HG03442 (cell line): ENCODE measurements at regions not wholly inside any gene's neighbourhood (a gene's known extent, or its start where the extent isn't known, plus 50 kb on each side); places are given as distances from the start of the nearest gene placed in this dataset.
"Not testable (repeated sequence)": the region's sequence is repeated elsewhere in the genome, so short reads cannot be mapped to it uniquely, and the experiment has no call there.

ENCODE experiments used
- ATAC-seq: cut with Tn5 transposase; IDR thresholded peaks from one replicate; pipeline ENCODE4 v1.9.1; 2021; ENCODE audit warnings: mild to moderate bottlenecking, moderate library complexity; ENCODE audit not compliant: unreplicated experiment

DNA sequence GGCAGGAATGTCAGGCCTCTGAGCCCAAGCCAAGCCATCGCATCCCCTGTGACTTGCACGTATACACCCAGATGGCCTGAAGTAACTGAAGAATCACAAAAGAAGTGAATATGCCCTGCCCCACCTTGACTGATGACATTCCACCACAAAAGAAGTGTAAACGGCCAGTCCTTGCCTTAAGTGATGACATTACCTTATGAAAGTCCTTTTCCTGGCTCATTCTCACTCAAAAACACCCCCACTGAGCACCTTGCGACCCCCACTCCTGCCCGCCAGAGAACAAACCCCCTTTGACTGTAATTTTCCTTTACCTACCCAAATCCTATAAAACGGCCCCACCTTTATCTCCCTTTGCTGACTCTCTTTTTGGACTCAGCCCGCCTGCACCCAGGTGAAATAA, 185.8 kb upstream of the MEIS1 start:
- not testable (repeated sequence) for ATAC-seq

DNA sequence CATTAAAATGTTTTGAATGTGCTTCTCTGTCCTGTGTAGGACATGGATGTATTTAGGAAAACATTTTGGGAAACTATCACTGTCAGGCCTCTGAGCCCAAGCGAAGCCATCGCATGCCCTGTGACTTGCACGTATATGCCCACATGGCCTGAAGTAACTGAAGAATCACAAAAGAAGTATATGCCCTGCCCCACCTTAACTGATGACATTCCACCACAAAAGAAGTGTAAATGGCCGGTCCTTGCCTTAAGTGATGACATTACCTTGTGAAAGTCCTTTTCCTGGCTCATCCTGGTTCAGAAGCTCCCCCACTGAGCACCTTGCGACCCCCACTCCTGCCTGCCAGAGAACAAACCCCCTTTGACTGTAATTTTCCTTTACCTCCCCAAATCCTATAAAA, 191.1 kb upstream of the MEIS1 start:
- not testable (repeated sequence) for ATAC-seq

DNA sequence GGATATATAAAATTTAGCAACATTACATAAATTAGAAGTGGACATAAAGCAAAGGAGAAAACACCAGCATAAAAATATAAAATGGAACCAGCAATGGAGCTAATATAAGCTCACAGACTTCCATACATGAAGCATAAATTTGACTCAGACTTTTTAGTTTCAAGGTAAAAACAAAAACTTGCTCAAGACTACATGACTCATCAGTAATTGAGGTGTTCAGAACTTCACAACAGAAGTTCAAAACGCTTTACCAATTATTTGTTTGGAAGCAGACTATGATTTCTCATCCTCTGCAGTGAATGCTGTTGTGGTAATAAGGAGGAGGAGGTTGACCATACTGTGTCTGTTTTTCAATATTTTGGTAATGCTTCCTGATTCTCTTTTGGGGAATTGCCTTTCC, 192.0 kb upstream of the MEIS1 start:
- not testable (repeated sequence) for ATAC-seq

DNA sequence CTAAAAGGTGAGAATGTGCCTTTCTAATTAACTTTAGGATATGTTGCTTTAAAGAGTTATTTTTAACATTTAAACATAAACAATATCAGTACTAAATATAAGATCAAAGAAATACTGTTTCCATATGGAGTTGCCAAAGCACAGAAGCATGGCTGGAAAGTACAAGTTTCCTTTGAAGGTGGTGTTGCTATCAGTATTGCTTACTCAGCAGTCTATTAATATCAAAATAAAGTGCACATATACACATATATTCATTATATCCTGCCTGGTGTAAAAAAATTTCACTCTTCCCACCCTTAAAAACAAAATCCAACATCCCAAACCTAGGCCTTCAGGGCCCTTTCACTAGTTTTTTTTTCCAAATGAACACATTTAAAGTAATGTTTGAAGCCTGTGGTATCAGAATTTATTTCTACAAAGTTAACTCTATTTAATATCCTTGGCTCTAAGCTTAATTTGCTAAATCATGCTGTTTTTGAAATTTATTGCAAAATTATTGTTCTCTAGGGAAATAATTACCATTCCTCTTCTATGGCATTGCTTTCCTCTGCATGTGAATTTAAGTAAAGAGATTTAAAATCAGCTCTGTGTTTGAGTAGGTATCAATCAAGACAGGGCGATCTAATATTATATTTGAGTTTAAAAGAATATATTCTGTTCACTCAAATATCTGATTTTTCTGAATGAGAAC, 192.7 kb upstream of the MEIS1 start:
- ATAC-seq: no peak

DNA sequence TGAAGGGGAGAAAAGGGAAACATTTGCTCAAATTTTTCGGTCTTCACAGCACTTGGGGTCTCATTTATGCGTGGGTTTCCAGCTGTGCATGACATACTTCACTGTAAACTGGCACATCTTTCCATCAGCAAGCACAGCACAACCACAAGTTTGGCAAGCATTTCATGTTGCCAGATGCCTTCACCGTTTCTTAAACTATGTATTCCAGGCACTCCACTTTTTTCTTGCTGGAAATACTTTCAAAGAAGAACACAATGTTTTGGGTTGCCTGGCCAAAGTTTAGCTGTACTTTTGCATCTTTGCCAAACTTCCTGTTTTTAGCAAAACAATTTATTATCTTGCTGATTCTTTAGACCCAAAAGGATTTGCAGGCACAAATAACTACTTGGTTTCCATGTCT, 194.6 kb upstream of the MEIS1 start:
- ATAC-seq: no peak

DNA sequence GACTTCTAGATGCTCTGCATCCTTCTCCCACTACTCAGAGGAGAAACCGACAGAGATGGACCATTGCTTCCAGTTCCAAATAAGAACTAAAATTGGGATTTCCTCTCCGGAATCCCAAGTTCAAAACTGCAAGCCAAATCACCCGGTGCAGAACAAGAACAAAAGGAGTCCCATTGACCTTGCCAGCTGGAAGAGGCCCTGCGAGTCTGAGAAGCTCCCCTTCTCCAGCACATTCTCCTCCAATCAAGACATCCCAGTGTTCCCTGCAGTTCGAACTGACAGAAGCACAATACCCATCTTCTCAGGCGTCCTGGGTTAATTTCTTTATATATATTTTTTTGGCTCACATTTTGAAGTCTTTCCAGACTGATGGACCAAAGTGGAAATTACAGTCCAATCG, 195.3 kb upstream of the MEIS1 start:
- no peak for ATAC-seq

DNA sequence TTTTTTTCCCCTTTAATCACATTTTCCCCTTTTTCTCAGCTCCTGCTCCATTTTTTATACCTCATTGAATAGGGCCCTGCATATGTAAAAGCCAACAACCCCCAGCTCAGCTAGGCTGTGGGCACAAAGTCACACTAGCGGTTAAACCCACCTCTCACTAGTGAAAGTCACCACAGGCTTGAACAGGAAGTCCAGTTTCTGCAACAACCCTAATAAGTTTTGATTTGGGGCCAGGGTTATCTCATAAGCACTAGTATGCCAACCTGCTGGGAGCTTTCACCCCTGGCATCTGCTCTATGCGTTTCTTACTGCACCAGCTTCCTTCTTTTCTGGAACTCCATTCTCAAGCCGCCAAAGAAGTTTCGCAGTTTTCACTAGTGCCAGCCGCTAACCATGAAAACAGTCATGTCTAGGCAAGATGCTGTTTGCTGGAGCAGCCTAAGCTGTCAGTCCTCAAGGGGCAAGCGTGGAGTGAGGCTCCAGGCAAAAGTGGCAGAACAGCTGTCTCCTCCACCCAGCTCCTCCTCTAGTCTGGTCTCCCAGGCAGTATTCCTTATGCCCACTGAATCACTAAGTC, 197.0 kb upstream of the MEIS1 start:
- no peak for ATAC-seq

DNA sequence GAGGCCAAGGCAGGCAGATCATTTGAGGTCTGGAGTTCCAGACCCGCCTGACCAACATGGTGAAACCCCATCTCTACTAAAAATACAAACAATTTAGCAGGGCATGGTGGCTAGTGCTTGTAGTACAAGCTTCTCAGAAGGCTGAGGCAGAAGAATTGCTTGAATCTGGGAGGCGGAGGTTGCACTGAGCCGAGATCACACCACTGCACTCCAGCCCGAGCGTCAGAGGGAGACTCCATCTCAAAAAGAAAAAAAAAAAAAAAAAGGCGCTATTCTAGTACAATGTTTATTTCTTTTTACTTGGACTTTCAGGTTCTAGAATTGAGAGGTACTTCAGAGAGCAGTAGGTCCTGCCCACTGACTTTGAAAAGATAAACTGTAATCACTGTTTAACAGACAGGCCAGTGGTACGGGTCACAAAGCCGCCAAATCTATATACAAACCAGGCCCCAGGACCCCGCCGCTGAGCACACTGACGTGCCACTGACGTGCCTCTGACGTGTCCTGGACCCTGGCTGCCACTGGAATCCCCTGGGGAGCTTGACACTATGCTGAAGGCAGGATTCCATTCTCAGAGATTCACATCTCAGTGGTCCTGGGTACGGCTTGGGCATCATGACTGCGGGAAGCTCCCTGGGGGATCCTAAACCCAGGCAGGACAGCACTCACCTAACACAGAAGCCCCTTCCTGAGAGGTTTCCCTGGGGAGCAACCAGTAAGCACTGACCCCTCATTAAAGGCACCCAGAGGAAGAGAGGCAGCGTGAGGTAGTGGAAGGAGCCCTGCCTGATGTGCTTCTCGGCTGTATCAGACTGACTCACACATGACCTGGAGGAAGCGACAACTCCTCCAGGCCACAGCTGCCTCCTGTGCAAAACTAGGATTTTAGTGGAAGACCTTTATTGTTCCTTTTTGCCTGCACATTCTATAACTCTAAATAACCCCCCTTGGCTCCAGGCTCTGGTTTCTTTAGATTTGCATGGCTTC, 197.8 kb upstream of the MEIS1 start:
- no peak for ATAC-seq

DNA sequence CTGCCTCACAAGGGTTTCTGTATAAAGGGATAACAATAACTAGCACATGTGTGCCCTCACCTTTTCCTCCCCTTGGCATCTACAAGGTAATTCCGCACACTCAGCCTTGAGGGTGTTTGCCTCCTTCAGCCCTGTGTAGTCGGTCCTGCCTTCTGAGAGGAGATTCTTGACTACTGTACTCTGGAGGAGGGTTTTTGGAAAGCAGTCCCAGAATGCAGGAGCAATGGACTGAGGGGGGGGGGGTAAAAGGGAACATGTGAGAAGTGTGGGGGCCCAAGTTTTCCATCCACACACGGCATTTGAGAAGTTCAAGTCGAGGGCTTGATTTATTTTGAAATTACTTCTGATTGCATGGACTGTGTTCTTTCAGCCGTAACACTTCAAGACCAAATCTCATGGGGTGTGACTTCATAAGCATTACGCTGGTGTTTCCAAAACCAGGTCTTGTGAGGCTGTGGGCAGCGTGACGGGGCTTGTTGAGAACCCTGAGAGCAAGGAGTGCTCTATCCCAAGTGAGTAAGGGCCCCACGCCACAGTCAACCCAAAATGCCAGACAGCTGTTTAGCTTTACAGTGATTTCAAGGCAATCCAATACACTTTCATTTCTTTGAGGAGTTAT, 198.7 kb upstream of the MEIS1 start:
- ATAC-seq: no peak

DNA sequence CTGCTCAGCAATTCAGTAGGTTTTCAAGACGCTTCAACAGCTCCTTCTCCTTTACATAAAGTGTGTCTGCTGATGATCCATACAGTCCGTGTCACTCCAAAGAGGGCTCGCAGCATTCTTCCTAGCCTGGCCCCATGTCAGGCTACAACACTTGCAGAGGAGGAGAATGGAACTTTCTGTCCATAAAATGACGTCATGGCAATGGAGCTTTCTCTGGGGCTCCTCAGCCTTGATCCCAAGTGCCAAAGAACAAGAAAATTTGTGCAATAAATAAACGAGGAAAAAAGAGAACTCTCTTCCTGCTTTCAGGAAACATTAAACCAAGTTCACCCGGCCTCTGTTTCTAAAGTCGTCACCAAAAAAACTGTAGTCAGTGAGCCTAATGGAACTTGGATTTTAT, 199.5 kb upstream of the MEIS1 start:
- no peak for ATAC-seq

DNA sequence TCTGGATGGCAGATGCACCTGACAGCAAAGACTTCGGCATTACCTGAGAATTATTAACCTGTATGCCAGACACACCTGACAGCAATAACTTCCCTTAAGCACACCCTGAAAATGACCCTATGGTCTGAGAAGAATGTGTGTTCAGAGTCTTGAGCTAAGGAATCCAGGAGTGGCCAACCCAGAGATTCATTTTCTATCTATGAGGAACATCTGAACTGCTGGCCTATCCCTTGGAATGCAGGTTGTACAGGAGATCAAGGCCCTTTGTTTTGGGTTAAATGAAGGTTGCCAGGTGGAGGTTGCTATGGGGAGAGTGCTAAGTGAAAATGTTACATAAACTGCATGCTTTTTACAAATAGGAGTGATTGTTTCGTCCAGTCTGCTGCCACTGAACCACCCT, 200.9 kb upstream of the MEIS1 start:
- no peak for ATAC-seq

DNA sequence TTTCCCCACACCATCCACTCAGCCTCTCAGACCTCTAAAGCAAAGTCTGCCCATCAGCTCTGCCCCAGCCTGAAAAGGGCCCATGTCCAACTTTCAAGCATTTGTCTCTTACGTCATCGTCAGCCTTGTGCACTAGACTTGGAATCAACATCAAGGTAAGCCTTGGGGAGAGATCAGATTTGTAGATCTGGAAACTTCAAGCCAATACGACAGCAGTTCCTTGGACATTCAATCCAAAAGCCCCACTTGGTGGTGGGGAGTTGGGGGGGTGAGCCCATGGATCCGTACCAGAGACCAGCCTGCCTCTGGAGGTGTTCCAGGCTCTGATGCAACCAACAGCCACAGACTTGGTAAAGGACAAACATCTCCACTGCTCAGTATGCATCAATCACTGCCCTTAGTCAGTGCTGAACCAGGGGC, 206.8 kb upstream of the MEIS1 start:
- no peak for ATAC-seq

DNA sequence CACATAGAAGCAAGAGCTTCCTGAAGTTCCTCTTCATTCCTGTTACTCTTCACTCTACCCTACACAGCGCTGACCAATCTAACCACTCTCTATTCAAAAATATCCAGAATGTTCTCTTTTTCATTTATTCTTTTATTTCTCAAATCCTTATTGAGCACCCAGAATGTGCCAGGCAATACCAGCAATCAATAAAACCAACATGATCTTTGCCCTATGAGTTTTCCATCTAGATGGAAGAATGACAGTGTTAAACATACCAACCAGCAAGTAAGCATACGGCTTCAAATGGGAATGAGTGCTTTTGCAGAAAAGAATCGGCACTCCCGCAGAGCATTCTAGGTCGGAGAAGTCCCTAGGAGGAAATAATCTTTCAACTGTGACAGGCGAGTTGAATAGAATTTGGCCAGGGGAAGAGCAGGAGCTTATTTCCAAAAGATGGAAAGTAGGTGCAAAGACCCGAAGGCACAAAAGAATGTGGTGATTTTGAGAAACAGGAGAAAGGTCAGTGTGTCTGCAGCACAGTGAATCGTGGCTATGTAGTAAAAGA, 217.8 kb upstream of the MEIS1 start:
- no peak for ATAC-seq

DNA sequence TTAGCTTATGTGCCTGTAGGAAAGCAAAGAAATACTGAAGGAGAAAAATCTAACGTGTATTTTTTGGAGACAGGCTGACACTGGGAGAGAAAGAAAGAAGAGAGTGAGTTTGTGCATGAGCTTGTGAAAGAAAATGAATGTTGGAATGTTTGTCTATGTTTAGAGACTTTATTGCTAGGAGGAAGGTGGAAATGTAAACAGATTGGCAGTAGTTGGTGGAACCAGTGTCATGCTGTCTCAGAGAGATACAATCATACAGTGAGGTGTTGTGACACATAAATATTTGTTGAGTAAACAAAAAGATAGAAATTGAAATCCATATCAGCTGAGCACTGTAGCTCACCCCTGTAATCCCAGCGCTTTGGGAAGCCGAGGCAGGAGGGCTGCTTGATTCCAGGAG, 222.2 kb upstream of the MEIS1 start:
- ATAC-seq: no peak

DNA sequence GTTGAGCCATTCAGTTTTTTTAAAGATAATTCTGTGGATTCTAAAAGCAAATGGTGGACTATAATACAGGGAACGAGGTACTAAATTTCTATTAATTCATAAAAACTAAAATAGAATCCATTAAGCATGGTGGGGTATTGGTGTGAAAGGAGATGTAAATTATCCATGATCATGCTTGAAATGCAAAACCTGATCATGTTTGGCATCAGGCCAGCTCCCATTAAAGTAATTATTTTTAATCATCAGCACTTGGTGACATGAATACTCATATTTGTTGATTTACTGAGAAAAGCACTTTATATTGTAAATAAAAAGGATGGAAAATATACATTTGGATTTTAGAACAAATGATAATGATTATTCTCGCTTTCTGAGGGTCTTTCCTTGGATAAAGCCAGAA, 232.3 kb upstream of the MEIS1 start:
- no peak for ATAC-seq

DNA sequence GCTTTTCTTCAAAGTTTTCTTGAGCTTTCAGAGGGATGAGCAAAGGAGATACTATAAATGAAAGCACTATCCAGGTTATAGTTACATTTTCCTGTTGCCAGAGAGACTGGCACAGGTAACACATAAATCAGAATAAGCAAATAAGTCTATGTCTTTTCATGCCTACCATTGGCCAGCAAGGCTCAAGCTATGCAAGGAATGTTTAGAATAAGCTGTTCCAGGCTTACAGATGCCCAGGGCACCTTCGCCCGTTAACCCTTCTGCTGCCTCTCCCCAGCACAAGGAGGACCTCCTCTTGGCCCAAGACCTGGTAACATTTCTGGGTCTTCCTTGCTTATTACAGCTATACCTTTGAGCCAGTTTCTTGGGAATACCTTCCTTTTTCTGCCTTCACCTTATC, 233.7 kb upstream of the MEIS1 start:
- no peak for ATAC-seq

DNA sequence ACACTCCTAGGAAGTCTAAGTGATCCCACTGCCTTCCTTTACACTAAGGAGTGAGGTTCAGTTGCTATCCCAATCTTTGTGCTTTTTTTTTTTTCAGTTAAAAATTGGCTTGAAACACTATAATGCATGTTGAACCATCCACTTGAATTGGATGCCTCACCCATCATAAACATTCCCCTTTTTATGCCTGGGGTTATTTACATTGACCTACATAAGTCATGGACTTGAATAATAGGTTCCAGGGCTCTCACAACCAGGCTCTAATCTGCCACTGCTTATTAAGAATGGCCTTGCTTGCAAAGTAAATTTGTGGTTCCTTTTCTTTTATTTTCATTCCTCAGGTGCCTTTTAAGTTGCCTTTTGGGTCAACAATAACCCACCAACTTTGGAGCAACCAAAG, 236.1 kb upstream of the MEIS1 start:
- no peak for ATAC-seq

DNA sequence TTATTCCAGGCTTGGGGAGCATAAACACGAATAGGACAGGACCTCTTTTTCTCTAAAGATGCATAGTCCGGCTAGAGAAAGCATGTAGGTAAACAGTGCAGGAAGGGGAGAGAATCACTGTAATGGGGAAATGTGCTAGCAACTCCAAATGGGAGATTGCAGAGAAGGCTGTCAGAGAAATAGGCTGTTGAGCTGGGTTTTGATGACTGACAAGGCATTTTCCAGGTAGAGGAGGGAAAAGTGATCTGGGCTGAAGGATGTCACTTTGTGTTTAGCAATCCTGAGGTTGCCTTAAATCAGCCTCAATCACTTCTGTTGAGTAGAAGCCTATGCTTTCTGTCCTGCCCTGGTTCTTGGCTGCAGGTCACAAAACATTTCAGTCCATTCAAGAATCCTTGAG, 242.0 kb upstream of the MEIS1 start:
- no peak for ATAC-seq

DNA sequence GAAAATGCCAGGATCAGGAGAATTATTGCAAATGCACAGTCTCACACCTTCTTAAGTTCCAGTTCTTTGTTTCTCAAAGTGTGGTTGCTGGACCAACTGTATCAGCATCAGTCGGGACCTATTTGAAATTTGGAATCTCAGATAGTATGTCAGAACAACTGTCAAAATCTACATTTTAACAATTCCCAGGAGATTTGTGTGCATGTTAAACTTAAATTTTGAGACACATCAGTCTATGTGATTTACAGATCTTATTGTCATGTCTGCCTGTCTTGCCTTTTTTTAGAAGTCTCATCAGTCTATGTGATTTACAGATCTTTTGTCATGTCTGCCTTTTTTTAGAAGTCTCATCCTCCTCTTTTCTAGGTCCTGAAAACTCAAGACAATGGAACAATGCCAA, 243.6 kb upstream of the MEIS1 start:
- ATAC-seq: no peak

DNA sequence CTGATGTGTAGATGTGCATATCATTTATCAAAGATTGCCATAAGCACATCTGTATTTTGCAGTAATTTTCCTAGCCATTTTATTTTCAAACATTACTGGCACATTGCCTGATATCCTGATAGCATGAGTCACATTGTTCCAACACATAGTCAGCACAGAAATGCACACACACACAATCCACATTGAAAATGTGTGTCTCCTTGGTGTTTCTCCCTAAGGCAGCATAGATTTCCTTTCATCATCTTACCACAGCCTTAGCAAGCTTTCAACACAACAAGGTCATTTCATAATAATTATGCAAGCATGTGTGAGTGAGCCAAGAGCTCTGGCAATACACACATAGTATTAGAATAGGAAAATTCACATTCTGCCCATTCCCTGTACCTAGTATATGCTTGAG, 245.4 kb upstream of the MEIS1 start:
- ATAC-seq: no peak

DNA sequence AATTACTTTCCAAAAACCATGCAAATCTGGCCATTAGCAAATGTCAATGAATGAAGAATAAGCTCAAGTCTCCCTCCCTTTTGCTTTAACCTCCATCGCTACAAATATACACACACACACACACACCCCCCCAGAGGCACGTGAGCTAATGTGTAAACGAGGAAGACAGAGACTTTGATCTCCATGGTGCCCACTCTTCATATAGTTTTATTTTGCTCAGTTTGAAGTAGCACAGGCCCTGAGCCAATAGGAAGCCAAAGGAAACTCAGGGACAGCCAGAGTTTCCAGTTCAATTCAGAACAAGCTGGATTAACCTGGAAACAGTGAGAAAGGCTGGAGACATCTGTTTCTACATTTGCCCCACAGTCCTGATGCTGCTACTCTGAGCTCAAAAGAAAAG, 248.4 kb upstream of the MEIS1 start:
- ATAC-seq: no peak
